ENCODE measurements at regions not wholly inside any gene's neighbourhood (a gene's known extent, or its start where the extent isn't known, plus 50 kb on each side); places are given as distances from the start of the nearest gene placed in this dataset.

- DNase-seq = no peak
- Mint-ChIP-seq H3K36me3 (ENCODE audit: low read depth) (no peaks in the 10 kb centered on the region), H3K4me1 (ENCODE audit: low read depth) (no peaks in the 10 kb centered on the region), H3K4me3 (no peak overlapping the region), H3K27me3 (ENCODE audit: low read depth) (no peaks in the 10 kb centered on the region), H3K27ac (no peak overlapping the region), H3K9me3 (ENCODE audit: insufficient read depth) (peaks cover 11% of the 10 kb centered on the region)
- POLR2A ChIA-PET = no interaction called here
- ATAC-seq = no peak
- CTCF ChIA-PET = no interaction called here
Observed at GRCh38 chr21:18655931-18656330, 252.3 kb upstream of the TMPRSS15 start.

GRCh38 chr21:18661842-18662241 lies 258.3 kb upstream of the TMPRSS15 start:
- no peaks in the 10 kb centered on the region for H3K27me3 Mint-ChIP-seq (ENCODE audit: low read depth)
- no peaks in the 10 kb centered on the region for H3K36me3 Mint-ChIP-seq (ENCODE audit: low read depth)
- ATAC-seq (no peak), DNase-seq (no peak)
- no peak overlapping the region for H3K4me3 Mint-ChIP-seq
- H3K27ac Mint-ChIP-seq = no peak overlapping the region
- ChIA-PET CTCF (no interaction called here), POLR2A (no interaction called here)
- peaks cover 12% of the 10 kb centered on the region for H3K9me3 Mint-ChIP-seq (ENCODE audit: insufficient read depth)
- no peaks in the 10 kb centered on the region for H3K4me1 Mint-ChIP-seq (ENCODE audit: low read depth)

DNA sequence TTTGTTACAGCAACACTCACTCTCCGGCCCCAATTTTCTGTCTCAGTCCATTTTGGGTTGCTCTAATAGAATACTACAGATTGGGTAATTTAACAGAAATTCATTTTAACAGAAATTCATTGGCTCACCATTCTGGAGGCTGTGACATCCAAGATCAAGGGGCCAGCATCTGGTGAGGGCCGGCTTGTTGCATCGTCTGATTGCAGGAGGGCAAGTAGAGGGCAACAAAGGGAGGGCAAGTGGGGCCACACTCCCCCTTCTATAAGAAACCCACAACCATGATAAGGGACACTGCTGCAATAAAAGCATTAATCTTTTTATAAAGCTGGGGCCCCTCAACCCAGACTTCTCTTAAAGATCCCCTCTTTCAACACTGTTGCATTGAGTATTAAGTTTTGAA lies 260.1 kb upstream of the TMPRSS15 start:
- H3K4me1 Mint-ChIP-seq (ENCODE audit: low read depth) = no peaks in the 10 kb centered on the region
- DNase-seq (no peak), ATAC-seq (no peak)
- no peak overlapping the region for H3K27ac Mint-ChIP-seq
- H3K4me3 Mint-ChIP-seq = no peak overlapping the region
- ChIA-PET POLR2A (no interaction called here), CTCF (no interaction called here)
- H3K9me3 Mint-ChIP-seq (ENCODE audit: insufficient read depth) = peaks cover 14% of the 10 kb centered on the region
- no peaks in the 10 kb centered on the region for H3K36me3 Mint-ChIP-seq (ENCODE audit: low read depth)
- no peaks in the 10 kb centered on the region for H3K27me3 Mint-ChIP-seq (ENCODE audit: low read depth)

GRCh38 chr21:18666725-18667124 lies 263.1 kb upstream of the TMPRSS15 start:
- ATAC-seq (no peak), DNase-seq (no peak)
- Mint-ChIP-seq H3K9me3 (ENCODE audit: insufficient read depth) (peaks cover 27% of the 10 kb centered on the region), H3K36me3 (ENCODE audit: low read depth) (no peaks in the 10 kb centered on the region), H3K27me3 (ENCODE audit: low read depth) (no peaks in the 10 kb centered on the region), H3K4me1 (ENCODE audit: low read depth) (no peaks in the 10 kb centered on the region), H3K4me3 (no peak overlapping the region), H3K27ac (no peak overlapping the region)
- ChIA-PET POLR2A (no interaction called here), CTCF (no interaction called here)

- ChIA-PET CTCF (no interaction called here), POLR2A (no interaction called here)
- no peak overlapping the region for H3K4me3 Mint-ChIP-seq
- H3K9me3 Mint-ChIP-seq (ENCODE audit: insufficient read depth) = peaks cover 18% of the 10 kb centered on the region
- H3K4me1 Mint-ChIP-seq (ENCODE audit: low read depth) = no peaks in the 10 kb centered on the region
- DNase-seq = no peak
- no peak for ATAC-seq
- H3K36me3 Mint-ChIP-seq (ENCODE audit: low read depth) = no peaks in the 10 kb centered on the region
- no peaks in the 10 kb centered on the region for H3K27me3 Mint-ChIP-seq (ENCODE audit: low read depth)
- H3K27ac Mint-ChIP-seq = no peak overlapping the region
Observed at GRCh38 chr21:18673789-18674188, 270.2 kb upstream of the TMPRSS15 start.

GRCh38 chr21:18677632-18678031 lies 274.0 kb upstream of the TMPRSS15 start:
- POLR2A ChIA-PET = no interaction called here

GRCh38 chr21:18705971-18706370 lies 302.4 kb upstream of the TMPRSS15 start:
- DNase-seq (no peak), ATAC-seq (no peak)
- no peak overlapping the region for H3K4me3 Mint-ChIP-seq
- no peaks in the 10 kb centered on the region for H3K27me3 Mint-ChIP-seq (ENCODE audit: low read depth)
- H3K27ac Mint-ChIP-seq = no peak overlapping the region
- CTCF ChIA-PET = no interaction called here
- POLR2A ChIA-PET = no interaction called here
- H3K4me1 Mint-ChIP-seq (ENCODE audit: low read depth) = no peaks in the 10 kb centered on the region
- H3K9me3 Mint-ChIP-seq (ENCODE audit: insufficient read depth) = peaks cover 10% of the 10 kb centered on the region
- no peaks in the 10 kb centered on the region for H3K36me3 Mint-ChIP-seq (ENCODE audit: low read depth)

More at GRCh38 chr21:18677632-18678031, 274.0 kb upstream of the TMPRSS15 start:
- Mint-ChIP-seq H3K27ac (no peak overlapping the region), H3K4me3 (no peak overlapping the region), H3K9me3 (ENCODE audit: insufficient read depth) (no peaks in the 10 kb centered on the region), H3K27me3 (ENCODE audit: low read depth) (no peaks in the 10 kb centered on the region), H3K36me3 (ENCODE audit: low read depth) (no peaks in the 10 kb centered on the region), H3K4me1 (ENCODE audit: low read depth) (no peaks in the 10 kb centered on the region)
- DNase-seq = no peak
- CTCF ChIA-PET = no interaction called here
- ATAC-seq = no peak

DNA sequence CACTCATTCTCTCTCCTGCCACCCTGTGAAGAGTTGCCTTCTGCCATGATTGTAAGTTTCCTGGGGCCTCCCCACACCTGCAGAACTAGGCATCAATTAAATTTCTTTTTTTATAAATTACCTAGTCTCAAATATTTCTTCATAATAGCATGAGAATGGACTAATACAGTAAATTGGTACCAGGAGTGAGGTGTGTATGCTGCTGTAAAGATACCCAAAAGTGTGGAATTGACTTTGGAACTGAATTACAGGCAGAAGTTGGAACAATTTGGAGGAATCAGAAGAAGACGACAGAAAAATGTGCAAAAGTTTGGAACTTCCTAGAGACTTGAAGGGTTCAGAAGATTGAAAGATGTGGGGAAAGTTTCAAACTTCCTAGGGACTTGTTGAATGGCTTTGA lies 308.1 kb upstream of the TMPRSS15 start:
- no peaks in the 10 kb centered on the region for H3K4me1 Mint-ChIP-seq (ENCODE audit: low read depth)
- ATAC-seq (no peak), DNase-seq (no peak)
- ChIA-PET POLR2A (no interaction called here), CTCF (no interaction called here)
- H3K27me3 Mint-ChIP-seq (ENCODE audit: low read depth) = no peaks in the 10 kb centered on the region
- H3K36me3 Mint-ChIP-seq (ENCODE audit: low read depth) = no peaks in the 10 kb centered on the region
- H3K4me3 Mint-ChIP-seq = no peak overlapping the region
- peaks cover 13% of the 10 kb centered on the region for H3K9me3 Mint-ChIP-seq (ENCODE audit: insufficient read depth)
- no peak overlapping the region for H3K27ac Mint-ChIP-seq

DNA sequence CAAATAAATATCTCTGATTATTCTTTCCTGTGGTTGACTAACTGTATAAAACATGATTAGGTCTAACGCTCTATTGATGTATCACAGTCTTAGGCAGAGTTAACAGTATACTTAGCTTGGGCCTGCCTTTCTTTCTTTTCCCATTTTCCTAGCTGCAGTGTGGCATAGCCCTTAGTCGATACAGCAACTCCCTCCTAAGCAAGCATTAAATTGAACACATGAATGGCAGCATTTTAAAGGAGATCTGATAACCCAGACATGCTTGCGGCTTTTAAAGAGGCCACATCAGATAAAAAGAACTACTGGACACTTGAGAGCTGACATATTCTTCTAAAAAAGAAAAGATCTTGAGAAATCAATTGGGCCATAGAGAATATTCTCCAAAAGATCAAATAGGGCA lies 312.0 kb upstream of the TMPRSS15 start:
- CTCF ChIA-PET = no interaction called here
- POLR2A ChIA-PET = no interaction called here
- no peak overlapping the region for H3K27ac Mint-ChIP-seq
- H3K4me1 Mint-ChIP-seq (ENCODE audit: low read depth) = no peaks in the 10 kb centered on the region
- peaks cover 9% of the 10 kb centered on the region for H3K9me3 Mint-ChIP-seq (ENCODE audit: insufficient read depth)
- H3K4me3 Mint-ChIP-seq = no peak overlapping the region
- no peak for ATAC-seq
- H3K27me3 Mint-ChIP-seq (ENCODE audit: low read depth) = no peaks in the 10 kb centered on the region
- H3K36me3 Mint-ChIP-seq (ENCODE audit: low read depth) = no peaks in the 10 kb centered on the region
- DNase-seq = no peak

GRCh38 chr21:18716578-18717138 lies 313.1 kb upstream of the TMPRSS15 start:
- Mint-ChIP-seq H3K36me3 (ENCODE audit: low read depth) (no peaks in the 10 kb centered on the region), H3K9me3 (ENCODE audit: insufficient read depth) (peaks cover 9% of the 10 kb centered on the region), H3K27me3 (ENCODE audit: low read depth) (no peaks in the 10 kb centered on the region), H3K4me1 (ENCODE audit: low read depth) (no peaks in the 10 kb centered on the region), H3K4me3 (no peak overlapping the region), H3K27ac (no peak overlapping the region)
- DNase-seq (no peak), ATAC-seq (no peak)
- POLR2A ChIA-PET = no interaction called here
- CTCF ChIA-PET = no interaction called here

GRCh38 chr21:18722193-18722592 lies 318.6 kb upstream of the TMPRSS15 start:
- Mint-ChIP-seq H3K36me3 (ENCODE audit: low read depth) (no peaks in the 10 kb centered on the region), H3K27me3 (ENCODE audit: low read depth) (no peaks in the 10 kb centered on the region), H3K9me3 (ENCODE audit: insufficient read depth) (peaks cover 12% of the 10 kb centered on the region), H3K27ac (no peak overlapping the region), H3K4me1 (ENCODE audit: low read depth) (no peaks in the 10 kb centered on the region), H3K4me3 (no peak overlapping the region)
- ChIA-PET POLR2A (no interaction called here), CTCF (no interaction called here)
- no peak for DNase-seq
- ATAC-seq = no peak

DNA sequence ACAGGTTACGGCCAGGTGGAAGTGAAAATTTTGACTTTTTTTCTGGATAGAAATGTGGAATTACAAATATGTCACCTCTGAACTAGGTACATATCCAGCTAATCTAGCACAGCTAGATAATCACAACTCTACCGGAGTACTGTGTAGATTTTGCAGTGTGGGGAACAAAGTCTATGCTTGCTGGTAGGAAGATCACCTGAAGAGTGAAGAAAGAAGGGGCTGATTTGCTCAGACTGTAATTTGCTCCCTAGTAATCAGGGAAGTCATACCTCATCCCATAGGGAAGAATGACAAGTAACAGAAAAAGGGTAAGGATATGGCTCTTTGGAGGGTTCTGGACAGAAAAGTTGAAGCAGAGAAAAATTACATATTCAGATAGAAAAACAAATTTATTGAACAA lies 319.6 kb upstream of the TMPRSS15 start:
- Mint-ChIP-seq H3K4me1 (ENCODE audit: low read depth) (no peaks in the 10 kb centered on the region), H3K27me3 (ENCODE audit: low read depth) (no peaks in the 10 kb centered on the region), H3K36me3 (ENCODE audit: low read depth) (no peaks in the 10 kb centered on the region), H3K9me3 (ENCODE audit: insufficient read depth) (peaks cover 8% of the 10 kb centered on the region), H3K27ac (no peak overlapping the region), H3K4me3 (no peak overlapping the region)
- CTCF ChIA-PET = no interaction called here
- no peak for DNase-seq
- ATAC-seq = no peak
- POLR2A ChIA-PET = no interaction called here

DNA sequence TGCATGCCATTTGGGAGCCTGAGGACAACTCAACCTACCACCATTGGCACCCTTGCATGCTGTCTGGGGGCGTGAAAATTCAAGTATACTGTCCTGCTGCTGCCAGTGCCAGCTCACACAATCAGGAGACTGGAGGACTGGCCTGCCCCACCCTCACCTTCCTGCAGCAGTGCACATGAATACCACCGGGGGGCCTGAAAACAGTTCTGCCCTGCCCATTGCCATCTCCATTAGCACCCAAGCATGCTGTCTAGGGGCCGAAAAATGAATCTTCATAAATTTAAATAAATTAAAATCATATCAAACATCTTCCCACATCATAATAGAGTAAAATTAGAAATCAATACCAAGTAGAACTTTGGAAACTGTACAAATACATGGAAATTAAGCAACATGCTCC lies 322.1 kb upstream of the TMPRSS15 start:
- ChIA-PET POLR2A (no interaction called here), CTCF (no interaction called here)
- H3K36me3 Mint-ChIP-seq (ENCODE audit: low read depth) = no peaks in the 10 kb centered on the region
- ATAC-seq (no peak), DNase-seq (no peak)
- no peak overlapping the region for H3K4me3 Mint-ChIP-seq
- H3K27me3 Mint-ChIP-seq (ENCODE audit: low read depth) = no peaks in the 10 kb centered on the region
- H3K4me1 Mint-ChIP-seq (ENCODE audit: low read depth) = no peaks in the 10 kb centered on the region
- peaks cover 8% of the 10 kb centered on the region for H3K9me3 Mint-ChIP-seq (ENCODE audit: insufficient read depth)
- H3K27ac Mint-ChIP-seq = no peak overlapping the region
